GM18870 (cell line): ENCODE measurements at regions not wholly inside any gene's neighbourhood (a gene's known extent, or its start where the extent isn't known, plus 50 kb on each side); places are given as distances from the start of the nearest gene placed in this dataset.
"Not testable (repeated sequence)": the region's sequence is repeated elsewhere in the genome, so short reads cannot be mapped to it uniquely, and the experiment has no call there.

Experiments used
- ATAC-seq: cut with Tn5 transposase; IDR thresholded peaks from one replicate; pipeline ENCODE4 v1.9.1; 2021; ENCODE audit warnings: moderate library complexity; ENCODE audit not compliant: unreplicated experiment

DNA sequence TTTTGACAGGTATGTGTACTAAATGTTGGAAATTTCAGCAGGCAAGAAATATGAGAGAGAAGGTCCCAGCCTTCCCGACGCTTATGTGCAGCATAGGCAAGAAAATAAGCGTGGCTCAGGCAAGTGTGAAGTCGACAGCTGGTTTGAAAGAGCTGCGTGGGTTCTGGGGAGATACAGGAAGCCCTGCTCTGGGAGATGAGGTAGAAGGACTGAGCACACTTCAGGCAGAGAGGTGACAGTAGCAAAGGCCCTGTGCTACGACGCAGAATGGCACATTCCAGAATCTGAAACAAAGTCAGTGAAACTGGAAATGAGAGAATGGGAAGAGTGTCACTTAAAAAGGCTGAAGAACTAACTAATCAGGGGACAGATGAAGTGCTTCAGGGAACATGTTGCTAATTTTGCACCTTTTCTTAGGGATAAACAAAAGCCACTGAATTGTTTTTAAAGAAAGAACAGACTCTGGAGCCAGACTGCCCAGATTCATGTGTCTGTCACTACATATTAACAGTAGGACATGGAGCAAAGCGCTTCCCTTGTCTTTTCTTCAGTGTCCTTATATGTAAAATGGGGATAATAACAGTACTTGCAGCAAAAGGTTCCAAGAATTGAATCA lies 160.1 kb downstream of the SPRY2 start:
- ATAC-seq: no peak

DNA sequence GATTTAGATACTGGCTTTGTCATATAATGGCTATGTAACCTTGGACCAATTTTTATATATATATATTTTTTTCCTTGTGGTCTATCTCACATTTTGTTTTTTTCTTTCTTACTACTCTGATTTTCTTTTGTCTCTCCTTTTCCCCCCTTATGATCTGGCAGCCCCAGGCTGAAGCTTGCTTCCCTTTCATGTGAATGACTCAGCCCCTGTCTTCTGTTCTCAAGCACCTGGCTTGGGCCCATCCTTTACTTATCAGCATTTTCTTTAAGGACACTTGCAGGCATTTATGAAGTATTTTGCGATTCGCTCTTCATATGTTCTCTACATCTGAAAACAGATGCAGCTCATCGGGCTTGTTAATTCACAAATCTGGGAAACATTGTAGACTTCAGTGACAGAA lies 163.6 kb downstream of the SPRY2 start:
- no peak for ATAC-seq

DNA sequence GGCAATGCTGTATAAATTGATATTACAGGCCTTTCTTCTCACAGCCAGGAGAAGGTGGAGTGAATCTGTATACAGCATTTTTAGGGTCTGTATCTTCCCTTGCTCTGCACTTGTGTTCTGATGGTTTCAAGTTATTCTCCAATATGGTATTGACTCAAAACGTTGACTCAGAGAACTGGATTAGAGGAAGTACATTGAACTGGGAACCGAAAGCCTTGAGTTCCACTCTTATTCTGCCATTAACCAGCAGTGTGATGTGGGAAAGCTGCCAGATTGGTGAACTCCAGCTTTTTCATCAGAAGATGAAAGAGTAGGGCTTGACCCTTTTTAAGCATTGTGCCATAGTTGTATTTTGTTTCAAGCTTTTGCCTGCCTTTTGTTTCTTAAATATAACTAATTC lies 167.7 kb downstream of the SPRY2 start:
- no peak for ATAC-seq

GRCh38 chr13:80171096-80171495 lies 169.8 kb downstream of the SPRY2 start:
- ATAC-seq: no peak

DNA sequence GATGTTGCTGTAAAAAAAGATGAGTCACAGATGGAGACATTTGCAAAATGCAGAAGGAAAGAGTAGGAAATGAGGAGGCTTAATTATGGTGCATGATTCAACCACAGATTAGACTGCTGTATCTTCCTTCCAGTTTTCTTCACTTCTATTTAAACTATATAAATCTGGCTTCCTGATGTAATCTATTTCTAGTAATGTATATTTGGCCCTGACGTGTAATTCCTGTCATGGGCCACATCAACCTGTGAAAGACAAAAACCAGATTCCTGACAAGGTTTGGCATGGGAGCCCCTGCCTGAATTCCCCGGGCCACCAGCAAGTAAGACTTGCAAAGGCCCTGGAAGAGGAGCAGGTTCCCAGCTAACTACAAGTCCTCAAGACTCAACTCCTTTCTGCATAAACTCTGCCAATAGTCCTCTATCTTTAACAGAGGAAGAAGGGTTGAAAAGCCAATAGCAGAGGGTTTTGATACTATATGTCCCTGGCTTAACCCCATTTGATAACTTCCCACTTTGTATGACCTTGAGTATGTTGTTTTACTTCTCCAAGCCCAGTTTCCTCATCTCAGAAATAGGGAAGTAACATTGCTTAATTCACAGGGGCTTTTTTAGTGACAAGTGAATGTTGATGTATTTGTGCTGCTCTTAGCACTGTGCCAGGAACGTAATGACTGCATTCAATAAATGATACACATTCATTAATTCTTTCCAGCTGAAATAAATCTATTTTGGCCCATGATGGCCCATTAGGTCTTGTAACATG lies 172.7 kb downstream of the SPRY2 start:
- ATAC-seq: no peak

DNA sequence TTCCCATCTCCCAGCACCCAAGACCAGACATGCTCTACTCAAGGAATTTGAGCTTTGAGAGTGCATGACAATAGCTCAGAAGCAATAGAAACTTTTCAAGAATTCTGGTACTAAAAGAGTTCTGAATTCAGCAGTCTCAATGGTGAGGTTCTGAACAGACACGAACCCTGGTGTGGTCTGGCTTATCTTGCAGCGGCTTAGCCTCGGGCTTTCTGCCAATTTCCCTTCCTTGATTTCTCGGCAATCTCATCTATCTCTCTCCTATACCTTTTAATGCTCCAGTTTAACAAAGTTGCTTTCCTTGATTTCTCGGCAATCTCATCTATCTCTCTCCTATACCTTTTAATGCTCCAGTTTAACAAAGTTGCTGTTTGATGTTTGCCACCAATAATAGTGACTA lies 174.6 kb downstream of the SPRY2 start:
- ATAC-seq: no peak

GRCh38 chr13:80164462-80164861 lies 176.5 kb downstream of the SPRY2 start:
- ATAC-seq: no peak

- ATAC-seq: no peak
Observed at GRCh38 chr13:80161896-80162295, 179.0 kb downstream of the SPRY2 start.

DNA sequence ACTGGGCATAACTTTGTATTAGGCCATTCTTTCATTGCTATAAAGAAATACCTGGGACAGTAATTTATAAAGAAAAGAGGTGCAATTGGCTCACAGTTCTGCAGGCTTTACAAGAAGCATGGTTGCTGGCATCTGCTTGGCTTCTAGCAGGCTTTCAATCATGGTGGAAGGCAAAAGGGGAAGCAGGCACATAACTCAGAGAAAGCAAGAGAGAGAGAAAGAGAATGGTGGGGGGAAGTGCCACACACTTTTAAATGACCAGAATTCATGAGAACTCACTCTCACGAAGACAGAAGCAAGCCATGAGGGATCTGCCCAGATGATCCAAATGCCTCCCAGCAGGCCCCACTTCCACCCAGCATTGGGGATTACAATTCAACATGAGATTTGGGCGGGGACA lies 179.7 kb downstream of the SPRY2 start:
- ATAC-seq: no peak

DNA sequence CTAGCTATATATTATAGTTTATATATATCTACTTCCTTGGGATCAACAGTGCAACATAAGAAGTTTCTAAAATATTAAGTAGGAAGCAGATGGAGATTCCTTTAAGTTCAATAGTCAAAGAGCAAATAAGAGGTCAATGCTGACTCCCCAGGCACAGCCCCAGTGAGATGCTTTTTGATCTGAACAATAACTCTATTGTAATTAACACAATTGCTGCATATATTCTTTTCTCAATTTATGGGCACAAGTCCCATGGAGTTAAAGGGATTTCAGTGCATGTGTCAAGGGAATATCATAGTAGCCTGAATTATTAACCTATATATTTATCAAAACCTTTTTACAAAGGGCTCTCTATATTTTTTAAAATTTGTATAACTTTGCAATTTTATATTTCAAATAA lies 180.8 kb downstream of the SPRY2 start:
- ATAC-seq: no peak

- ATAC-seq: no peak
Observed at GRCh38 chr13:80157261-80157932, 183.5 kb downstream of the SPRY2 start.

- ATAC-seq: not testable (repeated sequence)
Observed at GRCh38 chr13:80152142-80152541, 188.8 kb downstream of the SPRY2 start.

DNA sequence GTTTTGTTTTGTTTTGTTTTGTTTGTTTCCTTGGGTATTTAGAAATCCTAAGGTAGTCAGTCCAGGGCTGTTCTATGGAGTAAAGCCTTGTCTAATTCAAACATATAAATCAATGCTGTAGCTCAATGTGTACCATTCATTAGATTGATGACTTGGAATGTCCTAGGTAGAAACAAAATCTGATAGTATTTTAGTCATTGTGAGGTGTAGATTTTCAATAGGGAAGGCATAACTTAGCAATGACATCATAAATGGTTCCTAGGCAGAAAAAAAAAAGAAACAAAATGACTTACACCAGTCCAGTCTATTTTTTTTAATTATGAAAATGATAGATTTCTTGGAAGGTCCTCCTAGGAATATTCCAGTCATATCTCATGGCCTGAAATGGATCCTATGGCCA lies 189.9 kb downstream of the SPRY2 start:
- no peak for ATAC-seq

- ATAC-seq: no peak
Observed at GRCh38 chr13:80149736-80150135, 191.2 kb downstream of the SPRY2 start.

DNA sequence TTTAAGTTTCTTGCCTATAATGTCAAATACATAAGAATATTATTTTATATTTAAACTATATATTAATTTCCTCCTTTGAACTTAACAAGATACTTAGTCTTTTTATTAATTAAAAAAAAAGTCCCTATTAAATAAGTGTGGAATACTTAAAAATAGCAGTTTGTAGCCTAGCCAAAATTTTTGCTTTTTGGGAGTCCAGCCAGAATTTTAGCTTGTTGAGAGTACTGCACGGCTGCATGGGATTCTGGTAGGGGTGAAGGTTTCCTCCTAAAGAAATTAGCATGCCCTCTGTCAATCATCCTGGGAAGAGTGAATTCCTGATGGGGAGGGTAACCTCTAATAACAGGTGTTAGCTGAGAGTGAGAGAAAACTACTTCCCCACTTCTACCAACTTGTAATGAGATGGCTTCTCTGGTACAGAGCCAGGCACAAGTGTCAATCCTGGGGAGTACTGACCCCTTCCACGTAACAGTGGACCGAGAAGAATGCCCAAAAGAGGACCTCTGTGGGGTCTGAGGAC lies 195.7 kb downstream of the SPRY2 start:
- ATAC-seq: no peak

DNA sequence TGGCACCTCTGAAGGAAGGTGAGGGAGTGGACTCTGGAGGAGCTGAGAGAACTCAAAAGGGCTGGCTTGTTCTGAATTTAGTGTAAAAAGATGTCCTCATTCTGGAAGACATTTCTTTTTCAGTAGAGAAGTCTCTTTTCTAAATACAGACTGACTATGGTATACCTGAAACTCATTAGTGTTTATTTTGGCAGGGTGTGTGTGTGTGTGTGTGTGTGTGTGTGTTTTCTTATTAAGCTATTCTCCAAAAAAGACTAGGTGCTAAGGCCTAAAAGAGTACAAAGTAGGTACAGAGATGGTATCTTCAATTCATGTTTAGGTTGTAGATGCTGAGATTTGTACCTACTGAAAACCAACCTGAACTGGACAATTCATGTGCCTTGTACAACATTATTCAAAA lies 196.4 kb downstream of the SPRY2 start:
- ATAC-seq: no peak

DNA sequence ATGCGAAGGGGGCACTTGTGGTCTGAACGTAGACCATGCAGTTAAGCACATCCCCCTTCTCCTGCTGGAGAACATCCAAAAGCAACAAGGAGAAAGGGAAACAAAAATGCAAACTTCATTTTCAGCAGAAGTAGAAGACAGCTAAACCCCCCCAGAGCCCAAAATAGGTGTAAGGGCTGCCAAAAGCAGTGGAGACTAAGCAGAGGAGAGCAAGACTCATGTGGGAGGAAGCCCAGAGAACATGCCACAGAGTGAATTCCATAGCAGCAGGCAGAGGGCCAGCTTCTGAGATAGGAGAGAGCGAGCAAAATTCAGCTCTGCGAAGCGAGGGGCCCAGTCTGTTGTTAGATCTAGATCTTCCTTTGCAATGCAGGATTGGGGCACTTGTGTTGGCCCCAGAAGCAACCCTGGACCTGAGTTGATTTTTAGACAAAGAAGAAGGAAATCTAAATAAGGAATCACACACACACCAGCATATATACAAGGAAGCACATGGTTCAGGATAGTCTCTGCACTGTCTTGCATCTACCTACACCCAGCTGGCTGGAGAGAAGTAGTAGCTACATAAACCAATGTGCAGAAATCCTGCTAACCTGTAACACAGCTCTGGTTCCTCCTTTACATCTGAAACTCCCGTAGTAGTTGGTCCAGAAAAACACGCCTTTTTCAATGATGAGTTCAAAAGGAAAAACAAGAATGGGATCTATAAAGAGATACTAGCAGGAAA lies 199.6 kb downstream of the SPRY2 start:
- ATAC-seq: no peak

DNA sequence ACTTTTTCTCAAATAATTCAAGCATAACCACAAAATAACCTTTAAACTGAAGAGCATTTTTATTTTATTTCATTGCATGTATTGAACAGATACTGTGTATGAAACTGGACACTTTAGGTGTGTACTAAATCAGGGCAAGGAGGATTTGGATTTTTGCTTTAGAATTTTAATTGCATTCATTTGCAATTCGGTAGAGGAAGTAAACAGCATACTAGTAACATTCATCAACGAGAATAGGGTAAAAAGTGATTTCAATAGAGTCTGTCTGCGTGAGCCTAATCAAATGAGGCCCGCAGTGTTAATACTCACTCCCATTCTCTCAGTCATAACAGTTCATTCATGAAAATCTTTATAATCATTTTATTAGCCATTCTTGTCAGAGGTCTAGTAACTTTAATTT lies 200.2 kb downstream of the SPRY2 start:
- no peak for ATAC-seq

- no peak for ATAC-seq
Observed at GRCh38 chr13:80139196-80139595, 201.7 kb downstream of the SPRY2 start.

- no peak for ATAC-seq
Observed at GRCh38 chr13:80137994-80138393, 202.9 kb downstream of the SPRY2 start.

GRCh38 chr13:80134346-80134745 lies 206.6 kb downstream of the SPRY2 start:
- ATAC-seq: no peak
